Heart left ventricle (tissue), 16 donors: ENCODE measurements at regions not wholly inside any gene's neighbourhood (a gene's known extent, or its start where the extent isn't known, plus 50 kb on each side); places are given as distances from the start of the nearest gene placed in this dataset.

Experiments
- ATAC-seq, 4 donors: fragments of 200-7000 bp; cut with Tn5 transposase; one replicate each; pipeline ENCODE4 v1.9.1; 2020 to 2022; ENCODE audit warnings: moderate library complexity in 4 of 4, mild to moderate bottlenecking in 3 of 4, moderate number of reproducible peaks in 1 of 4
- DNase-seq, 5 donors: peaks; one replicate each; pipeline ENCODE4 v3.0.0-alpha.2; 2020
- H3K27ac ChIP-seq, 12 donors: fragments of 200-600 bp; sonication (generic) in 4 of 12; one replicate each; pipeline versions ENCODE4 v1.5.0 to v1.8.0; 2016 to 2022; ENCODE audit warnings: mild to moderate bottlenecking in 2 of 12
- H3K27me3 ChIP-seq, 9 donors: fragments of 200-600 bp; sonication (generic) in 2 of 9; one replicate each; pipeline versions ENCODE4 v1.5.1 to v1.8.0; 2016 to 2022; ENCODE audit warnings: mild to moderate bottlenecking in 3 of 9
- H3K36me3 ChIP-seq, 9 donors: fragments of 200-600 bp; sonication (generic) in 2 of 9; one replicate each; pipeline versions ENCODE4 v1.5.0 to v1.8.0; 2018 to 2022; ENCODE audit warnings: mild to moderate bottlenecking in 2 of 9
- H3K4me1 ChIP-seq, 12 donors: fragments of 200-600 bp; sonication (generic) in 4 of 12; one replicate each; pipeline versions ENCODE4 v1.5.0 to v1.8.0; 2016 to 2022; ENCODE audit warnings: mild to moderate bottlenecking in 3 of 12
- H3K4me3 ChIP-seq, 12 donors: fragments of 200-600 bp; sonication (generic) in 4 of 12; one replicate each; pipeline versions ENCODE4 v1.5.0 to v1.8.0; 2017 to 2022; ENCODE audit warnings: mild to moderate bottlenecking in 9 of 12, moderate library complexity in 4 of 12
- H3K9me3 ChIP-seq, 12 donors: fragments of 200-600 bp; sonication (generic) in 4 of 12; one replicate each; pipeline versions ENCODE4 v1.5.0 to v1.8.0; 2016 to 2022; ENCODE audit warnings: mild to moderate bottlenecking in 1 of 12
- POLR2A ChIP-seq, 2 donors: fragments of 450-650 bp; IDR thresholded peaks; one replicate each; pipeline ENCODE4 v1.6.1; 2017; ENCODE audit warnings: antibody characterized with exemption in 2 of 2, mild to moderate bottlenecking in 2 of 2, moderate library complexity in 2 of 2
- WGBS, 4 donors: extraction: QIAGEN DNeasy Blood & Tissue Kit in 2 of 4; methylation state at CpG; one replicate each; pipeline versions ENCODE4 v1.1.5 to v1.1.7; 2013 to 2018; 5-methylcytosine and 5-hydroxymethylcytosine counted together
- intact Hi-C, 10 donors: fragments of 100-400 bp; cut with DNase I; formaldehyde crosslinking; loops; one replicate each; pipeline versions ENCODE4 v1.11.1 to v1.14.2; 2022
- TF ChIP-seq, protein P1 (sequence below), 12 donors: fragments of 200-600 bp; sonication (generic) in 4 of 12; IDR thresholded peaks; one replicate each; pipeline versions ENCODE4 v1.5.0 to v1.8.0; 2018 to 2022; ENCODE audit warnings: antibody characterized with exemption in 12 of 12, mild to moderate bottlenecking in 5 of 12
- donor health status: ischemic (EF 13 %, LVEDD 7.1; RV severe dilation, severe dysfunction).
- donor health status: healthy with polysubstance abuse.
- donor health status: DM: no; HTN: yes; CAD: no.
- donor health status: DM: no; HTN: no; CAD: no.
- donor health status: ischemic (EF 25% LVEDD 6.9; RV normal size, moderate dysfunction).
- donor health status: ischemic (EF 25% LVEDD 5.7; RV mildly dilated, moderate dysfunction).
- donor health status: healthy.
- donor health status: DM: yes; HTN: yes; CAD: no.
- donor health status: ischemic (EF 35%, LVEDD 5.7; RV mildly dilated, moderate dysfunction).
- donor health status: nonischemic (EF 11% LVEDD 7.7; RV severe dilation, severe dysfunction).
- donor health status: DM: yes; HTN: yes; CAD: no.
- donor health status: PGD.
- donor health status: ischemic (EF 29% LVEDD 5.4; RV normal size, mild dysfunction).
- donor health status: nonischemic (EF 23%, LVEDD 6.1; RV moderate dilation, normal function).

GRCh38 chr2:42117182-42117579 is 52.0 kb upstream of the EML4 start:
- WGBS, 4 donors: 83 to 91% (median 88%) methylated on average over 3 of the region's 3 CpGs
- no peaks in the 10 kb centered on the region for H3K36me3 ChIP-seq
- H3K4me3 ChIP-seq: no peak overlapping the region

GRCh38 chr2:42117923-42118753 is 51.0 kb upstream of the EML4 start:
- H3K27ac ChIP-seq: peak overlapping the region in 10 of 12 donors; percentile 29 to 83 (median 47)
- peak; percentile 55 to 94 (median 84) for ATAC-seq
- H3K27me3 ChIP-seq: no peaks in the 10 kb centered on the region
- intact Hi-C loops: loop anchor here in 1 of 10 donors (5.0 kb wide), 1 partner anchor 79 kb away; no protein-coding TSS in a partner anchor
- 38 to 59% (median 53%) methylated on average over 1 of the region's 1 CpG for WGBS, 4 donors
- H3K36me3 ChIP-seq: no peaks in the 10 kb centered on the region
- no peak for TF ChIP-seq POLR2A (IDR thresholded peaks at IDR 0.05)
- TF ChIP-seq, protein P1, sequence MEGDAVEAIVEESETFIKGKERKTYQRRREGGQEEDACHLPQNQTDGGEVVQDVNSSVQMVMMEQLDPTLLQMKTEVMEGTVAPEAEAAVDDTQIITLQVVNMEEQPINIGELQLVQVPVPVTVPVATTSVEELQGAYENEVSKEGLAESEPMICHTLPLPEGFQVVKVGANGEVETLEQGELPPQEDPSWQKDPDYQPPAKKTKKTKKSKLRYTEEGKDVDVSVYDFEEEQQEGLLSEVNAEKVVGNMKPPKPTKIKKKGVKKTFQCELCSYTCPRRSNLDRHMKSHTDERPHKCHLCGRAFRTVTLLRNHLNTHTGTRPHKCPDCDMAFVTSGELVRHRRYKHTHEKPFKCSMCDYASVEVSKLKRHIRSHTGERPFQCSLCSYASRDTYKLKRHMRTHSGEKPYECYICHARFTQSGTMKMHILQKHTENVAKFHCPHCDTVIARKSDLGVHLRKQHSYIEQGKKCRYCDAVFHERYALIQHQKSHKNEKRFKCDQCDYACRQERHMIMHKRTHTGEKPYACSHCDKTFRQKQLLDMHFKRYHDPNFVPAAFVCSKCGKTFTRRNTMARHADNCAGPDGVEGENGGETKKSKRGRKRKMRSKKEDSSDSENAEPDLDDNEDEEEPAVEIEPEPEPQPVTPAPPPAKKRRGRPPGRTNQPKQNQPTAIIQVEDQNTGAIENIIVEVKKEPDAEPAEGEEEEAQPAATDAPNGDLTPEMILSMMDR (IDR thresholded peaks at IDR 0.05): no peak
- peaks cover 0 to 49% (median 13%) of the 10 kb centered on the region in 12 donors for H3K4me1 ChIP-seq
- DNase-seq: no peak
- peaks cover 0 to 12% (median 0%) of the 10 kb centered on the region in 12 donors for H3K9me3 ChIP-seq
- no peak overlapping the region for H3K4me3 ChIP-seq

More at GRCh38 chr2:42117182-42117579, 52.0 kb upstream of the EML4 start:
- TF ChIP-seq, protein P1 (IDR thresholded peaks at IDR 0.05): no peak
- TF ChIP-seq POLR2A (IDR thresholded peaks at IDR 0.05): no peak
- Histone ChIP-seq H3K9me3 (peaks cover 0 to 12% (median 0%) of the 10 kb centered on the region in 12 donors), H3K27me3 (no peaks in the 10 kb centered on the region), H3K4me1 (peaks cover 0 to 53% (median 13%) of the 10 kb centered on the region in 12 donors), H3K27ac (peak overlapping the region in 2 of 12 donors; percentile 53 to 83)
- intact Hi-C loops: loop anchor here in 1 of 10 donors (5.0 kb wide), 1 partner anchor 80 kb away; no protein-coding TSS in a partner anchor
- DNase-seq (no peak), ATAC-seq (no peak)

GRCh38 chr2:42118754-42119569 is 50.2 kb upstream of the EML4 start:
- H3K36me3 ChIP-seq: no peaks in the 10 kb centered on the region
- DNase-seq (no peak), ATAC-seq (no peak)
- H3K27ac ChIP-seq: peak overlapping the region in 9 of 12 donors; percentile 36 to 83 (median 48)
- H3K27me3 ChIP-seq: no peaks in the 10 kb centered on the region
- H3K9me3 ChIP-seq: peaks cover 0 to 12% (median 0%) of the 10 kb centered on the region in 12 donors
- 74 to 81% (median 77%) methylated on average over 6 of the region's 6 CpGs for WGBS, 4 donors
- peaks cover 0 to 50% (median 13%) of the 10 kb centered on the region in 12 donors for H3K4me1 ChIP-seq
- no peak overlapping the region for H3K4me3 ChIP-seq
- intact Hi-C loops: loop anchor here in 1 of 10 donors (5.0 kb wide), 1 partner anchor 78 kb away; no protein-coding TSS in a partner anchor
- TF ChIP-seq, protein P1 (IDR thresholded peaks at IDR 0.05): no peak
- no peak for TF ChIP-seq POLR2A (IDR thresholded peaks at IDR 0.05)
